ENCODE measurements at regions not wholly inside any gene's neighbourhood (a gene's known extent, or its start where the extent isn't known, plus 50 kb on each side); places are given as distances from the start of the nearest gene placed in this dataset.

DNA sequence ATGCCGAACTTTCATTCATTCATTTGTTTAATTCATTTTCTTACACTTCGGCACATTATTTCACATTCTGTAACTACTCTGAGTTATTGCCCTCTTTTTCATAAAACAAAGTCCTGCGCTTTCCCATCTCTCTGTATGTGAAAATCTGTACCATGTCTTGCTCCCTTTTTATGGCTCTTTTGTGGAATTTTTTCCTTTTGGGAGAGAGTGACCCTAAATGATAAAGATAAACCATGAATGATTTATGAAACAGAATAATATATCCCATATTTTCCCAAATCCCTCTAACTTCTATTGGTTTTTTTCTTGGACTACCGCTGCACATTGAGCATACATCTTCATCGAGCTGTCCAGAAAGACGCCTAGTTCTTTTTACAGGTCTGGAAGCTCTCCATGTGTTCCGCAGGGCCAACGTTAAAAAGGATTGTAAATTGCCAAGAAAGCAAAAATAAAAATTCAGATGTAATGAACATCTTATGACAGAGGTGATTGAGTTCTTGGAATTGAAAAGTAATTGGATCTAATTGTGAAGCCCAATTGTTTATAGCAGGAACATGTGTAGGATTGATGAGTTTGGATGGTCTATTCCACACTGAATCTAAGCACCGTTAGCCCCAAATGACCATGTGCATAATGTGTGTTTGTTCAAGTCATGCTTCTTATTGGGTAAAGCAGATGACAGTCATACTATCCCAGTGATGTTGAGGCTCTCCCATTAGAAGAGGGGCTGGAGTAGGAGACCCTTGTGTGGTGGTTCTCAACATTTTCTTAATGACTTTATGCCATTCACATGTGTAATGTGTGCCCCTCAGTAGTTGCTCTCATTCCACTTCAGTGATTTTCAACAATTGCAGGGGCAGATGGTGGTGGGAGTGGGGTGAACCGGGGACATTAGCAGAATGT is 378.9 kb downstream of the DLEU7 start:
- in situ Hi-C loops (cut with MboI; ENCODE audit: low pct_ligation_motif_present in 1 of 4, low pct_unique_long_range_greater_than_20kb in 1 of 4, low sequenced_read_pairs in 3 of 4), result no loop called here

DNA sequence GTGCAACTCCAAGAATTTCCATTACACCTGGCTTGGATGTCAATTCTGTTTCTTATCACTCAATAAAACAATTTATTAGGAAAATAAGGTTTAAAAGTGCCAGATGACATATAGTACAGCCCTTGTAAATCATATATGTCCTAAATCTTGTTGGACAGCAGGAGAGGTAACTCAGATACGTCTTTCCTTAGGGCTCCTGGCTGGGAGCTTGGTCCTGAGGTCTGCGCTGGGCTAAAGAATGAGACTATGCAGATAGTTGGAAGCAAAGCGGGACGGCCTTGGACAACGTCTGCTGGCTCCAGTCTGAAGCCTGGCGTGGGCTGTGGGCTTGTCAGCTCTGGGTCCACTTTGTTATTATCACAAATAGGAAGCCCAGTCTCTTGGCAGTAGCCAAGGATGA is 377.0 kb downstream of the DLEU7 start:
- 83% methylated on average over 6 of the region's 6 CpGs; no CpG with 5 or more reads in 1 of the 2 donors for WGBS, 2 donors (ENCODE audit: low coverage in 1 of 2)

More for the DNA sequence above, 378.9 kb downstream of the DLEU7 start:
- no peak overlapping the region for H3K4me3 ChIP-seq
- WGBS, 2 donors (ENCODE audit: low coverage in 1 of 2), result 88 to 95% methylated on average over 7 to 10 of the region's 10 CpGs
- DNase-seq, result no peak
- intact Hi-C loops (cut with DNase I; ENCODE audit: low total_unique reads), result no loop called here
- H3K9me3 ChIP-seq, result no peaks in the 10 kb centered on the region
- H3K27me3 ChIP-seq, result no peaks in the 10 kb centered on the region
- H3K4me1 ChIP-seq, result no peaks in the 10 kb centered on the region
- no peaks in the 10 kb centered on the region for H3K36me3 ChIP-seq
- no peak overlapping the region for H3K27ac ChIP-seq
- TF ChIP-seq, protein P1, sequence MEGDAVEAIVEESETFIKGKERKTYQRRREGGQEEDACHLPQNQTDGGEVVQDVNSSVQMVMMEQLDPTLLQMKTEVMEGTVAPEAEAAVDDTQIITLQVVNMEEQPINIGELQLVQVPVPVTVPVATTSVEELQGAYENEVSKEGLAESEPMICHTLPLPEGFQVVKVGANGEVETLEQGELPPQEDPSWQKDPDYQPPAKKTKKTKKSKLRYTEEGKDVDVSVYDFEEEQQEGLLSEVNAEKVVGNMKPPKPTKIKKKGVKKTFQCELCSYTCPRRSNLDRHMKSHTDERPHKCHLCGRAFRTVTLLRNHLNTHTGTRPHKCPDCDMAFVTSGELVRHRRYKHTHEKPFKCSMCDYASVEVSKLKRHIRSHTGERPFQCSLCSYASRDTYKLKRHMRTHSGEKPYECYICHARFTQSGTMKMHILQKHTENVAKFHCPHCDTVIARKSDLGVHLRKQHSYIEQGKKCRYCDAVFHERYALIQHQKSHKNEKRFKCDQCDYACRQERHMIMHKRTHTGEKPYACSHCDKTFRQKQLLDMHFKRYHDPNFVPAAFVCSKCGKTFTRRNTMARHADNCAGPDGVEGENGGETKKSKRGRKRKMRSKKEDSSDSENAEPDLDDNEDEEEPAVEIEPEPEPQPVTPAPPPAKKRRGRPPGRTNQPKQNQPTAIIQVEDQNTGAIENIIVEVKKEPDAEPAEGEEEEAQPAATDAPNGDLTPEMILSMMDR (IDR thresholded peaks at IDR 0.05), result no peak
- no peak for TF ChIP-seq POLR2A (IDR thresholded peaks at IDR 0.05)
- no peak for TF ChIP-seq POLR2AphosphoS5 (IDR thresholded peaks at IDR 0.05)
- no peak for TF ChIP-seq EP300 (IDR thresholded peaks at IDR 0.05; ENCODE audit: low read depth)

DNA sequence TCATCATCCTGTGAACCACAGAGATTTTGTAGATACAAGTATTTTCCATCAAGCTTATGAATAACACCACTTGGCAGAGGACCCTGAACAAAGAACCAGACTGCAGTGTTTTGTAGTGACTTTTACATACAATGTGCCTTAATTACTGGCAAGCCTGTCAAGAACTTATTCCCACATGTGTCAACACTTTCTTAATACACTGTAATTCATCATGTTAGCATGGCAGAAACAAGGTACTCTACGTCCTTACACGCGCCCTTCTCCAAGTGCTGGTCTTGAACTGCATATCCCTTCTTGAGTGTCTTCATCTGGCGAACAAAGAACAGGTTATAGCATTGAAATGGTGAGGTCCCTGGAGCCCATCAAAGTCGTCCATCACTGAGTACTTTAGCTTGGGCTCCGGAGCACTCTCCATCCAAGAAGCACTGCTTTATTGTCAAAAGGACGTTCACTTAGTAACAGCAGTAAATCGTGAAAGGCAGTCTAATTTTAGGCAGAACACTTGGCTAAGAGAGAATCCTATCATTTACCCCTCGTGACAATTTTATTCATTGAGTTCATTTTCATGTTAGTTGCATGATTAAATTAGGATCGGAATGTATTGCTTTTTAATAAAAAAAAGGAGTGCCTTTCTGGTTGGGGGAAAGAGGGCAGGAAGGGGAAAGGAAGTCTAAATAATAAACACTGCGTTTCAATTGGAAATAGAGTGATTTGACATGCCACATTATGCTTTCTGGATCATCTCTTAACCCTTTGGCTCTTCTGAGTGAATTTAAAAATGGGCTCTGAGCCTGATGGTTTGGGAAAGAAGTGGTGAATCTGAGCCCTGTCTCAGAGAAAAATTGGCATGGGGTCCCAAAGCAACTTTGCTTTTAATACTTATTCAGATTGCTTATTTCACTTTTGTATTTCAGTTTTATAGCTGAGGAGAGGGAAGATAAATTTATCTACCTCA is 376.1 kb downstream of the DLEU7 start:
- no peaks in the 10 kb centered on the region for H3K36me3 ChIP-seq
- intact Hi-C loops (cut with DNase I; ENCODE audit: low total_unique reads) (no loop called here), in situ Hi-C loops (cut with MboI; ENCODE audit: low pct_ligation_motif_present in 1 of 4, low pct_unique_long_range_greater_than_20kb in 1 of 4, low sequenced_read_pairs in 3 of 4) (no loop called here)
- H3K27me3 ChIP-seq, result no peaks in the 10 kb centered on the region
- WGBS, 2 donors (ENCODE audit: low coverage in 1 of 2), result 65 to 68% methylated on average over 8 to 11 of the region's 11 CpGs
- no peak overlapping the region for H3K4me3 ChIP-seq
- no peak overlapping the region for H3K27ac ChIP-seq
- no peak for DNase-seq
- no peak for TF ChIP-seq POLR2AphosphoS5 (IDR thresholded peaks at IDR 0.05)
- TF ChIP-seq POLR2A (IDR thresholded peaks at IDR 0.05), result no peak
- no peak for TF ChIP-seq EP300 (IDR thresholded peaks at IDR 0.05; ENCODE audit: low read depth)
- TF ChIP-seq, protein P1 (IDR thresholded peaks at IDR 0.05), result no peak
- H3K4me1 ChIP-seq, result no peaks in the 10 kb centered on the region
- H3K9me3 ChIP-seq, result no peaks in the 10 kb centered on the region

More for the DNA sequence above, 377.0 kb downstream of the DLEU7 start:
- Histone ChIP-seq H3K27me3 (no peaks in the 10 kb centered on the region), H3K27ac (no peak overlapping the region), H3K36me3 (no peaks in the 10 kb centered on the region), H3K4me1 (no peaks in the 10 kb centered on the region), H3K4me3 (no peak overlapping the region), H3K9me3 (no peaks in the 10 kb centered on the region)
- intact Hi-C loops (cut with DNase I; ENCODE audit: low total_unique reads) (no loop called here), in situ Hi-C loops (cut with MboI; ENCODE audit: low pct_ligation_motif_present in 1 of 4, low pct_unique_long_range_greater_than_20kb in 1 of 4, low sequenced_read_pairs in 3 of 4) (no loop called here)
- no peak for DNase-seq
- TF ChIP-seq EP300 (IDR thresholded peaks at IDR 0.05; ENCODE audit: low read depth) (no peak), POLR2A (IDR thresholded peaks at IDR 0.05) (no peak), POLR2AphosphoS5 (IDR thresholded peaks at IDR 0.05) (no peak)
- TF ChIP-seq, protein P1 (IDR thresholded peaks at IDR 0.05), result no peak

Measured in transverse colon (tissue), 4 donors.